ENCODE measurements at regions not wholly inside any gene's neighbourhood (a gene's known extent, or its start where the extent isn't known, plus 50 kb on each side); places are given as distances from the start of the nearest gene placed in this dataset.

DNA sequence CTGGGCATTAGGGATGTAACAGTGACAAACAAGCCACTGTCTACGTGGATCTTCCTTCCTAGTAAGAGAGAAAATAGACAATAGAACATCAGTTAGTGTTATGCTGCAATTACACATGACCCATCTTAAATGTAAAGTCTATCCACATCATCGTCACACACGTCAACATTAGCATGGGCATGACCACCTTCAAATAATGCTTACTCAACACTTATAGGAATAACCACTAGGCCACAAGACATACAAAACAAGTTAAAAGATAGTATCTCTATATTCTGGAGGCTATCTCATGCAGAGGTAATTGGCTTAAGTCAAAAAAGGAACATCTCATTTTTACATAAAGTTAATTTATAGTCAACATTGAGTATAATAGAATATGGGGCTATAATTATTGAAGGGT lies 156.5 kb downstream of the MOXD1 start:
- no peak for DNase-seq (ENCODE audit: low spot score)

DNA sequence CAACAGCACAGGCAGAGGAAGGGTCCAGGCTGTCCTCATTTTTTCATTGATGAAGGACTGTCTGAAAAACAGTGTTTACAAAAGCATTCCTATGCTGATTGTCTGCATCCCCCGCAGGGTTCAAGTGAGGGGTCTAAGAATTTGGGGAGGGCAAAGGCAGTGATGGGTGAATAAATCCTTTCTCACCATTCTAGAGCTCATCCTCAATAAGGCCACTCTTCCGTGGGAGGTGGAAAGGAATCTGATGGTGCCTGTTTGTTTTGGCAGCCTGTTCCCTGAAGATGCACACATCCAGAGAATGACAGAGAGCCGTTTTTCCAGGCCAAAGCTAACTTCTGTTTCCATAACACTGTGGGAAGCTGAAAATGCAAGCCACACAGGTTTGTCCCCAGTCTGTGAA lies 164.5 kb downstream of the MOXD1 start:
- DNase-seq (ENCODE audit: low spot score) = peak; percentile 1

DNA sequence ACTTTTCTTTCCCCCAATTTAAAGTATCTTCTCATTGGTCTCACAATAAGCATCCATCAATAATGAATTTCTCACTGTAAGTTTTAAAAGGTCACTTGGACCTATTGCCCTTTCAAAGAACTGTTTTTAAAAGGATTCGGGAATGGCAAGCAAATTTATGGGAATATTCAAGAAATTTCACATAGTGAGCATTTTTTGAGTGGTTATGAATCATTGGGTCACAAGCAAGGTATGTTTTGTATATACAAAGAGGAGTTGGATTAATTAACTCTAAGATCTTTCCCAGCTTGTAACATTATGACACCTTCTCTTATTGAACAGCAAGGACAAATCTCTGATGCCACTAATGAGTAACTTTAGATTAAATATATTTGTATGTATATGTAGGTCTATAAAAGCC lies 165.0 kb downstream of the MOXD1 start:
- no peak for DNase-seq (ENCODE audit: low spot score)

DNA sequence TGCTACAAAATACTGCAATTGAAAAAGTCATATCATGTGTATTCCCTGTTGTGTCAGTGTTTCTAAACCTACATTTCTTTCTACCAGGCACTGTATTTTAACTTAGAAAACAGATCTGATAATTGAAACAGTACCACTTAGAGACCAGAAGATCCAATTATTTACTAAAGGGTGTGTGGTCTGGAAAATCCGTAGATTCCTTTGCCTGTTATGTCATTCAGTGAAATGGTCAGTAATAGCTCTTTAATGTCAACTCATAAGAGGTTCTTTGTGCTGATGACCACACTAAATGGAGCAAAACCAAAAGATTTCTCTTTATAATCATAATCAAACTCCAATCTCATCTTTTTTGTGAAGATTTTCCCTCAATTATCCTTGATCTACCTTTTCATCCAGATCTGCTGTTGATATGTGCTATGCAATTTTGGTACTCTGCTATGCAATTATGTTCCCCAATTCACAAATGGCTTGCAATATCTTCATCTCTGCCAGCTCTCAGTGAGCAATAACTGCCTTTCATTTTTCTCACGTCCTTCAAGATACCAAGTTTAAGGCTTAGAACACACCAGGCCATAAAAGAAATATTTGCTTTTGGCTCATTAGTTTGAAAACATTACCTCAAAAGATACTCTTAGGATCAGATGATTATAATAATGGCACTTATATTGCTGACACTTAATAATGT lies 165.5 kb downstream of the MOXD1 start:
- DNase-seq (ENCODE audit: low spot score) = no peak

DNA sequence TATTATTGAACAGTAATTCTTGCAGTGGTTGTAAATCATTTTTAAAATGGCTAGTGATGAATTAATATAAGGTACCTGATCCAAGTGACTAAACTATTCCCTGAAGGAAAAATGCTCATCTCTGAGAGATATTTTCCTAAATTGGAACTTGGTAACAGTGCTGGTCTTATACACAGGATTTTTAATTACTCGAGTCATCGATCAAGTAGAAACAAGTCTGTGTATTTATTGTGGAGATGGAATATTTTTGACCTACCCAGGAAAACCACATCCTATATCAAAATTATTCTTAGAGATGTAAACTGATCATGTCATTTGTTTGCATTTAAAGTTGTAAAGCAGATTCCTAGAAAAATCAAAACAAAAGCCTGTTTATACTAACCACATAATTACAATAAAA lies 166.9 kb downstream of the MOXD1 start:
- no peak for DNase-seq (ENCODE audit: low spot score)

DNA sequence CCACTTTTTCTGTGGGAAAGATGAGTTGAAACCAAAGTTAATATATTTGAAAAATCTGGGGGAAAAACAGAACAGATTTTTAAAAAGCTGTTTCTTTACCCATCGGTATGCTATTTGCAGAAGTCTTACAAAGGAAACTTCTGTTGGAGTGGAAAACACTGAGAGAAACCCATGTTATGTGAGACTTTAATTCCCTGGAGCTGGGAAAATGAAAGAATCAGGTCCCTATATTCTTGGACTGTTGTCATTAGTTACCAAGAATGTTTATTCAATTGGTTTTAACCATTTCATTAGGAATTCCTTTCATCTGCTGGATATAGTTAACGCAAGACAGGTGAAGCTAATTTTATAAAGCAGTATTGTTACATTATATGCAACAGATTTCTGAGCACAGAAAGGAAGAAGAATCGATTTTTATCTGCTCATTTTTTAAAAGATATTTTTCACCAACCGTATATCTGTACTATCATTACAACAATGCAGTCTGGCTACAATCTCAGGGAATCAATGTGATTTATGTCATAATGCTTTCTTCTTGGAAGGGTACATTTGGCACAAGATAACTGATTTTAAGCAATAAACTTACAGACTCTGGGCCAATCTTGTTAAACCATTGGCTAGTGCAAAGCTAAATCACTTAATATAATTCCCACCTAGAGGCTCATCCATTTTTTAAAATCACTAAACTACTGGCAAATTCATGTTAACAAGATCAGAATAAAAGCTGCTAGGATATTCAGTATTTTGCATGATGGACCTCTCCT lies 170.0 kb downstream of the MOXD1 start:
- DNase-seq (ENCODE audit: low spot score) = no peak

DNA sequence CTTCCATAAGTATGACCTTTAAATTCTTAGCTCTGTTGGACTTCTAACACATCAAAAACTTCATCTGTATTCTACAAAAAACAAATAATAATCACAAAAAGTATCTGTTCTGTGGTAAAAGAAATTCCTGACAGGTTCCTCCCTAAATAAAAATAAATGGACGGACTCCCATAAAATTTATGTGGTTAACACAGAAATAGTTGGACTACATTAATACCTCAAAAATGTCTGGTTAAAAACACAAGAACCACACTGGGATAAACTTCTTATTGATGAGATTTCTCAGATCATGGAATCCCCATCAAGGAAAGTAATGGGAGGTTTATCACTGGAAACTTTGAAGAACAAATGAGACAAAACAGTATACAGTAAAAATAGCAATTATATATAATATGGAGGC lies 172.4 kb downstream of the MOXD1 start:
- no peak for DNase-seq (ENCODE audit: low spot score)

DNA sequence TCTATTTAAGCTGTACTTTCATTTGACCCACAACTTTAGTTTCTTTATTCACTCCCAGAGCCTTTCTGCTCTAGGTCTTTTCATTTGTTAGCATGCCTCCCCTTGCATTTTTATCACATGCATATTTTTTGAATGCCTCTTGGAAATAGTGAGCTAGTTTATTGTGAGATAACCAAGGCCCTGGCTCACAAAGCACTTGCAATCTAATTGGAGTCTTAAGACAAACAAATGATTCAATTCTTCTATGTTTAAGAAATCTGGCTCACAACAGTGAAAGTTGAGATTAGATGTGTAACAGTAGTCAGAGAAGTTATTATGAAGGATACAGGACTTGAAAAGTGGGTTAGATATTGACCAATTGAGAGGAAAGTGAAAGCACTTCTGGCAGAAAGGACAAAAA lies 173.4 kb downstream of the MOXD1 start:
- no peak for DNase-seq (ENCODE audit: low spot score)

DNA sequence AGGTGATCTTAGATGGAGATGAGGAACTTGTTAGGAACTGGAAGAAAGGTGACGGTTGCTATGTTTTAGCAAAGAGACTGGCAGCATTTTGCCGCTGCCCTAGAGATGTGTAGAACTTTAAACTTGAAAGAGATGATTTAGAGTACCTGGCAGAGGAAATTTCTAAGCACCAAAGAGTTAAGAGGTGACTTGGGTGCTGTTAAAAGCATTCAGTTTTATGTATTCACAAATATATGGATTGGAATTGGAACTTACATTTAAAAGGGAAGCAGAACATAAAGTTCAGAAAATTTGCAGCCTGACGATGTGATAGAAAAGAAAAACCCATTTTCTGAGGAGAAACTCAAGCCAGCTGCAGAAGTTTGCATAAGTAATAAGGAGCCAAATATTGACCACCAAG lies 176.3 kb downstream of the MOXD1 start:
- no peak for DNase-seq (ENCODE audit: low spot score)

DNA sequence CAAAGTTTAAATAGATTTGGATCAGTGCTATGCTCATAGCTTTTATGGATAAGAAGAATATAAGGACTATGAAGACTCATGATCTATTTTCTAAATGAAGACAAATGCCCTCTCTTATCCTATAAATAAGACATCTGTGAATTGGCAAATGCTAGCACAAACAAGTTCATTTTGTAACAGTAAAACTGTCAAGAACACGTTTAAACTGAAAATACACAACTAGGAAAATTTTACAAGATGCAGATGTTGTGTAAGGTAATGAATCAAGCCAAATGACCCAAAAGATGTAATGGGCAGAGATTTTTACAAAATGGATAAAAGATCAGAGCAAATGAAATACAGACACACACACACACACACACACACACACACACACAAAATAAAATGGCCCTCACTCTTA lies 180.5 kb downstream of the MOXD1 start:
- DNase-seq (ENCODE audit: low spot score) = no peak

DNA sequence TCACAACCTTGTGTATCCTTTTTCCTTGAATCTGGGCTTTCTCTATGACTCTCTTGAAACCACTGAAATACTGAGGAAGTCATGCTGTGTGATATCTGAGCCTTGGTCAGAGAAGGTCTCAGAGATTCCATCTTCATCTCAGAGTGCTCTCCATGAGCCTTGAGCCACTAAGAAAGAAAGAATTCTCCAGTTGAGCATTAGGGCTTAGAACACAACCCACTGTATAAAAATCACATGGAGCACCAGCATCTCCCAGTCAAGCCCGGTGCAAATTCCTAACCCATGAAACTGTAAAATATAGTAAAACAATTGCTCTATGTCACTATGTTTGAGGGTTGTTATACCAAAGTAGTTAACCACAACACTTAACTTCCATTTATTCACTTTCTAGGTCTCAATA lies 181.4 kb downstream of the MOXD1 start:
- DNase-seq (ENCODE audit: low spot score) = no peak

DNA sequence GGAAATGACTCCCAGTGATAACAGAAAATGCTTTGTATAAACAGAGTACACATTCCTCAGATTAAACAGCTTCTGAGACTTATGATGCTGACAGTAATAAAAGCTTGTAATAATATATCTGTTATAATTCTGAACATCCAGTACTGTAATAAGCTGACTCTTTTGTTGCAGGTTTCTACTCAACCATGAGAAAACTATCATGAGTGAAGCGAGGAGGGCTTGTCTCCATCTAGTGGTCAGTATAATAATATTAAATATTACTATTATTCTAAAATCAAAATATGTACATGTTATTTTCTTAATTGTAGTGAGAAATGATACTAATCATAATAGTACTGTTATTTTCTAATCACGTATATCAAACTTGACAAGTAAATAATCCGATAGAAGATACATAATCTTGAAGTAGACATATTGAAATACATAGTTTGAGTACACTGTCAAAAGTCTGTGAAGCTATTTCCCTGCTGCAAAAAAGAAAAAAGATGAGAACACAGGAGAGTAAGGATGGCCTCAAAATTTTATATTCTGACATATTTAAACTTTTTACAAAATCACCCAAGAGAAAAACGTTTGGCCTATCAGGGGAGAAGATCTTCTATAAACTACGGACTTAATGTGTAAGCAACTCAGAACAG lies 183.1 kb downstream of the MOXD1 start:
- peak; percentile 8 for DNase-seq (ENCODE audit: low spot score)

DNA sequence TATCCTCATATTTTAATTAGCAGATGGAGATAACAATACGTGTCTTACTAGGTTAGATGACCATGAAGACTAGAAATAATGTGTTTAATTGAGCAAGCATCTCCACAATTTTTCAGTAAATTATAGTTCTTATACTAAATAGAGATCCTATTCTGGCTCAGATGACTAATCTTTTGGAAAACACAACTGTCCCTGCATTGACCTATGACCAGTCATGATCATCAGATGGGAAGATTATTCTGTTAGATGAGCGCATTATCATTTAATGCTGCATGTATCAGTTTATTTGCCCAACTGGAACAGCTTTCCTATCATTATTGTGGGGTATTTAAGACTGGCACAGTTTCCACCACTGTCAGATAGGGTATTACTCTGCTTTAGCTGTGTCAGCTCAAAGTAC lies 185.5 kb downstream of the MOXD1 start:
- no peak for DNase-seq (ENCODE audit: low spot score)

DNA sequence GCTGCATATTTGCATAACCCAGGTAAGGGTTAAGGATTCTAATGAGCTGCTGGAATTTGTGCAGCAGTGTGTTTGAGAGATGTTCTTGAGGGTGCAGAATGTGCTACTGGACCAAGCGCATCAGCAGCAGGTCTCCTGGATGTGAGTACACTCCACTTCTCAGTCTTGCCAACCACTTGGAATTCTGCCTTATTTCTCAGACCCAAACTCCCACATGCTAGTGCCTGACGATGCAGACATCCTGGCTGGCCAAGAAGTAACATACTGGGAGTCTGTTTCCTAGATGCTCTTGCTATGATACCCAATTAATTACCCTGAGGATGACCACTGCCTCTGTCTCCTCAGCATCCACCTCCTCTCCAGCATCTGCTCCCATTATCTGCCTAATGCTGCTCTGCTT lies 186.6 kb downstream of the MOXD1 start:
- no peak for DNase-seq (ENCODE audit: low spot score)

DNA sequence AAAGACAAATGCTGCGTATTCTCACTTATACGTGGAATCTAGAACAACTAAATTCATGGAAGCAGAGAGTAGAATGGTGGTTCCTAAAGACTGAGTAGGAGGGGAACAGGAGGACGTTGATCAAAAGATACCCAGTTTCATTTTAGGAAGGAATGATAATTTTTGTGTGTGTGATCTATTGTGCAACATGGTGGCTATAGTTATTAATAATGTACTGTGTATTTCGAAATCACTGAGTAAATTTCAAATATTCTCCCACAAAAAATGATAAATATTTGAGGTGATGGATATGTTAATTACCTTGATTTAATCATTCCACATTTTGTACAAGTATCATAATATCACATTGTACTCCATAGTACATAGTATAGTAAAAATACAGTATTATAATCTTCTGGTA lies 187.5 kb downstream of the MOXD1 start:
- no peak for DNase-seq (ENCODE audit: low spot score)

DNA sequence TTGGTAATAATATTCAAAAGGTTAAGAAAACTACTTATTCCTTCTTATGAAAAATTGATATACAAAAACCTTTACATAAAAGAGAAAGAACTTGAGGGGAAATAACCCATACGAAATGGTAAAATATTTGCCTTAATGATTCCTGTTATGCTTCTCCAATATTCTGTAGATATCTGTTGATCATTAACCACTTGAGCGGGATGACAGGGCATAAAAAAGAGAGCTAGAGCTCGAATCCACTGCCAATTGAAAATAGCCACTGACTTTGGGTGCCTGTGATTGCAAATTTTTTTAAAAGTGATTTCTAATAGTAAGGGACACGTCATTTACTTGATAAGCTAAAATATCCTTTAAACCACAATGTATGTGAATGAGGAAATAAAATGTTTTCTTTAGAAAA lies 188.1 kb downstream of the MOXD1 start:
- DNase-seq (ENCODE audit: low spot score) = no peak

DNA sequence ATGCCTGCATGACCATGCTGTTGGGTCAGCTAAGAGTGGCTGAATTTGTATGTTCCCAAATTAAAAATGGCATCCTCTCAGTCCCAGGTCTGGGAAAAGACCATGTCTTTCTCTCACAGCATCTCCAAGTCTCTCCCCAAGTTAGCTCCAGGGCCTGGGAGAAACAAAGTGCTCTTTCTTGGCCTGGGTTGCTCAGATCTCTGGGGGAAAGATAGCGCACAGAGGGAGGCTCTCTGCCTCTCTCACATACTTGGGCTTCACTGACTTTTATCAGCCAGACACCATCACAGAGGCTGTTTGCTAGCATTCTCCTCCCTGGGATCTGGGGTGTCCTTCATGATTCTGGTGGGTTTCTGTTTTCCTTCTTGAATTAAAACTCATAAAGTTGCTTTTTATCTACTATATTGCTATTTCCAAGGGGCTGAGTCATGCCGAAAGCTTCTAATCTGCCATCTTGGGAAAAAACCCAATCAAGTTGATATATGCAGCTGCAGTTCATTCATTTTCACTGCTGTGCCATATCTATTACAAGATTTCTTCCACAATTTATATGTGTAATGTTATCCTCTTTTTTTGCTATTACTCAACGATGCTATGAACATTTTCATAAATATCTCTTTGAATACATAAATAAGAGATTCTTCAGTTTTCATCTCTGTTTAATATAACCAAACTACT lies 190.2 kb downstream of the MOXD1 start:
- DNase-seq (ENCODE audit: low spot score) = no peak

DNA sequence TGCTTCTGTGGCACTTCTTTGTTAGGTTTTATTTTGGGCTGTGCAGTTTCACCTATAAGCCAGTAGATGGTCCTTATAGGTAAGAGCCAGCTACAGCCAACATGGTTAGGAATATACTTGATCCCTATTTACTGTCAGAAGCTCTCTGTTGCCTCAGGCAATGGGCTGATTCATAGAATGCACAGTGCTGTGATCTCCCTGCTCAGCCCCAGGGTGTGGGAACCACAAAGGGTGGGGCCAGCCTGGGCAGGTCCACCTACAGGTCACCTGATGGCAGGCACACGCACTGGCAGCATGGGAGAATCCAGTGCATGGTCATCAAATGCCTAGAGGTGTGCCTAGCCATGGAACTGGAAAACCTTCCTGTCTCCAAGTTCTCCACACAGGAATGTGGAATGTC lies 191.9 kb downstream of the MOXD1 start:
- DNase-seq (ENCODE audit: low spot score) = no peak

DNA sequence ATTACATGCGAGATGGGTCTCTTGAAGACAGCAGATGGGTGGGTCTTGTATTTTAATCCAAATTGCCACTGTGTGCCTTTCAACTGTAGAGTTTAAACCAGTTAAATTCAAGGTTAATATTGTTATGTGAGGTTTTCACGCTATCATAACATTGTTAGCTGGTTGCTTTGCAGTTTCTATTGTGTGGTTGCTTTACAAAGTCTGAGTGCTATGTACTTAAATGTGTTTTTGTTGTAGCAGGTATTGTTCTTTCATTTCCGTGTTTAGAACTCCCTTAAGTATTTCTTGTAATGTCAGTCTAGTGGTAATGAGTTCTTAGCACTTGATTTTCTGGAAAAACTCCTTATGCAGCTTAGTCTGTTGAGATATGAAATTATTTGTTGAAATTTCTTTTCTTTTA lies 193.3 kb downstream of the MOXD1 start:
- no peak for DNase-seq (ENCODE audit: low spot score)

DNA sequence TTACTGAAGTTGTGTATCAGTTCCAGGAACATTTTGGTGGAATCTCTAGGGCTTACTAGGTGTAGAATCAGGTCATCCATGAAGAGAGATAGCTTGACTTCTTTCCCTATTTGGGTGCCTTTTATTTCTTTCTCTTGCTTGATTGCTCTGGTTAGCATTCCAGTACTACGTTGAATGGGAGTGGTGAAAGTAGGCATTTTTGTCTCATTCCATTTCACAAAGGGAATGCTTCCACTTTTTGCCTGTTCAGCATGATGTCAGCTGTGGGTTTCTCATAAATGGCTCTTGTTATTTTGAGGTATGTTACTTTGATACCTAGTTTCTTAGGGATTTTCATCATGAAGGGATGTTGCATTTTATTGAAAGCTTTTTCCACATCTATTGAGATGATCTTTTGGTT lies 195.3 kb downstream of the MOXD1 start:
- no peak for DNase-seq (ENCODE audit: low spot score)

DNA sequence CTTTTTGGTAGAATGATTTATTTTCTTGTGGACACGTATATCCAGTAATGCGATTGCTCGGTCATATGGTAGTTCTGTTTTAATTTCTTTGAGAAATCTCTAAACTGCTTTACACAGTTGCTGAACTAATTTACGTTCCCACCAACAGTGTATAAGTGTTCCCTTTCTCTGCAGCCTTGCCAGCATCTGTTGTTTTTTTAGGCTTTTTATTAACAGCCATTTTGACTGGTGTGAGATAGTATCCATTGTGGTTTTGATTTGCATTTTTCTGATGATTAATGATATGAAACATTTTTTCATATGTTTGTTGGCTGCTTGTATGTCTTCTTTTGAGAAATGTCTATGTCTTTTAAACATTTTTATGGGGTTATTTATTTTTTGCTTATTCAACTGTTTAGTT lies 196.7 kb downstream of the MOXD1 start:
- DNase-seq (ENCODE audit: low spot score) = no peak

DNA sequence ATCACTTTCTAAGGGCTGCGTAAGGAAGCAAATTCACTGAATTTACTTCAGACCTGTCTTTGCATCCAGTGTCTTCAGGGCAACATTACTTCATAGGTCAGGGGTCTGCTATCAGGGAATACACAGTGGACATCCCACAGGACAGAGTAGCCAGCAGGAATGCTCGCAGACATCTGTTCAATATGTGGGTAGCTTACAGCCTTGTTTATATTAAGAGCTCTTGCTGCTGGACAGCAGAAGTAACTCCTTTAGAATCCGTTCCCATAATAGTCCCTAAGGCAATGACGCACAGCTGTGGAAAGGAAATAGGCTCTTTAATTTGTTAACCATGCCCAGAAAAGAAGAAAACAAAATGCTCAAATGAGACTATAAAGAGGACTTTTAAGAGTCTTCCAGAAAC lies 198.7 kb downstream of the MOXD1 start:
- no peak for DNase-seq (ENCODE audit: low spot score)

DNA sequence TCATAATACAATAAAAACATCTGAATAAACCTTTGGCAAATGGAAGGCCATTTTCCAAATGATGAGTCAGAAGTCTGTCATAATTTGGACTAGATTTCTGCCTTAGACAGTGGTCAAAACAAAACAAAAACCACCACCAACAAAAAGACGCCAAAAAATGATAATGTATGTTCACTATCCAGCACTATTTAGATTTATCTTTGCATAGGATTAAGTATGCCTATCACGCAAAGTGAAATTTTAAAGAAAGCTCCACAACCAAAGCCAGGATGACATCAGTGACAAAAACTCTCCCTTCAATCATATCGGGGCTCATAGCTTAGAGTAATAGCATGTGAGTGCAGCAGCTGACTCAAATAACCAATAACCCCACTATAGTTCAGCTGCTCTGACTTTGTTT lies 201.9 kb downstream of the MOXD1 start:
- no peak for DNase-seq (ENCODE audit: low spot score)
